ENCODE measurements at regions not wholly inside any gene's neighbourhood (a gene's known extent, or its start where the extent isn't known, plus 50 kb on each side); places are given as distances from the start of the nearest gene placed in this dataset.
"Not testable (repeated sequence)": the region's sequence is repeated elsewhere in the genome, so short reads cannot be mapped to it uniquely, and the experiment has no call there.

GRCh38 chr1:68848017-68848416 lies 351.1 kb upstream of the DEPDC1 start:
- DNase-seq (ENCODE audit: low spot score) = no peak

DNA sequence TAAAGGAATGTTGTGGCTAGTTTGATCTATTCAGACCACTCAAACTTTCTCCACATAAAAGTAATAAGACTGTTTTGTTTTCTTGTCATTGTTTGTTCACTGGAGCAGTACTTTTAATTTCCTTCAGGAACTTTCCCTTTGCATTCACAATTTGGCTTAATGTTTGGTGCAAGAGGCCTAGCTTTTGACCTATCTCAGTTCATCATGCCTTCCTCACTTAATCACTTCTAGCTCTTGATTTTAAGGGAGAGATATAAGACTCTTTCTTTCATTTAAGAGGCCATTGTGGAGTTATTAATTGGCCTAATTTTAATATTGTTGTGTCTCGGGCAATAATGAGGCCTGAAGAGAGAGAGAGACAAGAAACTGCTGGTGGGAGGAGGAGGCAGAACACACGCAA lies 371.7 kb upstream of the DEPDC1 start:
- DNase-seq (ENCODE audit: low spot score) = no peak

DNA sequence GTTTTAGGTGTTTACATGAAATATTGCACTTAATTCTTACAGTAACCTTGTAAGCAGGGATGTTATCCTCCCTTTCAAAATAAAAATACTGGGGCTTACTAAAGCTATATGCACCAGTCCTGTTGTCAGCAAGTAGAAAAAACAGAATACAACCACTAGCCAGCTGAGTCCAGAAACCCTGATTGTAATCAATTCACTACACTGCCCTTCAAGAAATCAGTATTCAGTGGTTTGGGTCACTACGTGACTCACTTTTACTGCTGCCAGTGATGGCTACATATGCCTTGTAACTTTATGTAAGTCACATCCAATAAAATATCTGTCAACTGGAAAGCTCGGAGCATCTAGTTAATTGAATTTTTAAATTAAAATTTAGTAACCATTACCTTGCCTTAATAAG lies 376.3 kb upstream of the DEPDC1 start:
- no peak for DNase-seq (ENCODE audit: low spot score)

DNA sequence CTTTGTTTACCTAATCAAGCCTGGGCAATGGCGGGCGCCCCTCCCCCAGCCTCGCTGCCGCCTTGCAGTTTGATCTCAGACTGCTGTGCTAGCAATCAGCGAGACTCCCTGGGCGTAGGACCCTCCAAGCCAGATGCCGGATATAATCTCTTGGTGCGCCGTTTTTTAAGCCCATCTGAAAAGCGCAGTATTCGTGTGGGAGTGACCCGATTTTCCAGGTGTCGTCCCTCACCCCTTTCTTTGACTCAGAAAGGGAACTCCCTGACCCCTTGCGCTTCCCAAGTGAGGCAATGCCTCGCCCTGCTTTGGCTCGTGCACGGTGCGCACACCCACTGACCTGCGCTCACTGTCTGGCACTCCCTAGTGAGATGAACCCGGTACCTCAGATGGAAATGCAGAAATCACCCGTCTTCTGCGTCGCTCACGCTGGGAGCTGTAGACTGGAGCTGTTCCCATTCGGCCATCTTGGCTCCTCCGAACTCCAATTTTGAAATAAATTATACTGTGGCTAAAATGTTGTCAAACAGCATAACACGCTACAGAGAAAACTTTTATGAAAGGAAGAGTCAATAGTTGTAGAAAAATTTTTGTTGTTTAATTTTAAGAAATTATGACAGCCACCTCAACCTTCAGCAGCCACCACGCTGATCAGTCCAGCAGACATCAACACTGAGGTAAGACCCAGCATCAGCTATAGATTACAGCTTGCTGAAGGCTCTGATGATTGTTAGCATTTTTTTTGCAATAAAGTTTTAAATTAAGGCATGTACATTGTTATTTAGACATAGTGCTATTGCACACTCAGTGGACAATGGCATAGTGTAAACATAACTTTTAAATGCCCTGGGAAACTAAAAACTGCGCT lies 384.7 kb upstream of the DEPDC1 start:
- DNase-seq (ENCODE audit: low spot score) = not testable (repeated sequence)

- no peak for DNase-seq (ENCODE audit: low spot score)
These were observed 392.6 kb upstream of the DEPDC1 start for GRCh38 chr1:68889471-68889870.

GRCh38 chr1:68890736-68891135 lies 393.9 kb upstream of the DEPDC1 start:
- DNase-seq (ENCODE audit: low spot score) = no peak

DNA sequence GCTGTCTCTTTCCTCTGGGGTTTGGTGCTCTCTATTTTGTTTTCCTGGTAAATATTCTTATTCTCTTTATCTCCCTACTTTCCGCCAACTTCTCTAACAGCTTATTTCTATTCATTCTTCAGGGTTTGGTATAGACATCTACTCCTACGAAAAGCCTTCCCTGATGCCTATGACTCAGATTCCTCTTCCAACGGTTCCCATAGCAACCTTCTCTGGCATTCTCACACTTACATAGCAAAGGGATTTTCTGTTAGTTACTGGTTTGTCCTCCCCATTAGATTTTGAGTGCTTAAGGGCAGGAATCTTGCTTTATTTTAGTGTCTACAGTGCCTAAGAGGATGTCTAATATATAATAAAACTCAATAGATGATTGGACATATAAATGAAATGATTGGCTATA lies 407.6 kb upstream of the DEPDC1 start:
- DNase-seq (ENCODE audit: low spot score) = peak; percentile 4

DNA sequence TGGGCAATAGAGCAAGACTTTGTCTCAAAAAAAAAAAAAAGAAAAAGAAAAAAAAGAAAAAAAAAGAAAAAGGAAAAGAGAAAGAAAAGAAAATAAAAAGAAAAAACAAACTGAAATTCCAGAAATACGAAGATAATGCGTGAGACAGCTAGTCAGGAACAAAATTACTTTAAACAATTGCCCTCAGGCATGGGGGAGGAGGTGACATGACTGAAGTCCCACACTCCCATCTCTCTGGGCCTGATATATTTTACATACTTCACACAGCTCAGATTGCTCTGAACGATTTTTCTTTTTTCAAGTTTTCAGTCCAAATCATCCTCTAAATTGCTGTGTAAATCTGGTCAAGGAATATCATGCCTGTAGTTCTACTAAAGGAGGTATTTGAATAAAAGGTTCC lies 409.5 kb upstream of the DEPDC1 start:
- no peak for DNase-seq (ENCODE audit: low spot score)

DNA sequence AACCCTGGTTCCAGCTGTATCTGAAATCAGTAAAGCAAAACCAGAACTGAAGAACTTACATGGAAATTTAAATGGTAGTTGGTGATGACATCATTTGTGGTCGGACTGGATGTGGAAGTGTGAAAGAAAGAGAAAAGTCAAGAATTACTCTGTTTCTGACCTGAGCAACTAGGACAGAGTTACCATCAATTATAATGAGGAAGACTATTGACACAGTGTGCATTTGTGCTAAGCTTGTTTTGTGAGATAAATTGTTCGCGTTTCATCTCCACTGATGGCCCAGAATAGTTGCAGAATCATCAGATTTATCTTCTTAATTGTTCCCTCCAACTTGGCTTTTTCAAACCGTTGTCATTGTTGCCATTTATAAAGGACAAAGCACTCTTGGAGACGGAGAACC lies 410.6 kb upstream of the DEPDC1 start:
- DNase-seq (ENCODE audit: low spot score) = no peak

DNA sequence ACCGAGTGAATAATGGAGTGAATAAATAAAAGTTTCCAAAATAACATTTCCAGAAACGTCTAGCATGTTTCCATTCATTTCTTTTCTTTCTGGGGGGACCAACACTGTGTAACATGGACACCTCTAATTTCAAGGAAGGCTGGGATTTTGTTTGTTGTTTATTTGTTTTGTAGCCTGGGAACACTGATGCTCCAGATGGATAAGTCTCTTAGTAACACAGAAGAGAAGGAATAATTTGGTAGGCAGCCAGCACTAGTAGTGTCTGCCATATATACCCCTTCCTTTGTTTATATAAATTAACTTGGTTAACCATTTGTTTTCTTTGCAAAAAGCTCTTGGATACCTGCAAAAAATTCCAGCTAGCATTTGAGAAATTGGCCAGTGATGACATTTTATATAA lies 411.4 kb upstream of the DEPDC1 start:
- DNase-seq (ENCODE audit: low spot score) = no peak

DNA sequence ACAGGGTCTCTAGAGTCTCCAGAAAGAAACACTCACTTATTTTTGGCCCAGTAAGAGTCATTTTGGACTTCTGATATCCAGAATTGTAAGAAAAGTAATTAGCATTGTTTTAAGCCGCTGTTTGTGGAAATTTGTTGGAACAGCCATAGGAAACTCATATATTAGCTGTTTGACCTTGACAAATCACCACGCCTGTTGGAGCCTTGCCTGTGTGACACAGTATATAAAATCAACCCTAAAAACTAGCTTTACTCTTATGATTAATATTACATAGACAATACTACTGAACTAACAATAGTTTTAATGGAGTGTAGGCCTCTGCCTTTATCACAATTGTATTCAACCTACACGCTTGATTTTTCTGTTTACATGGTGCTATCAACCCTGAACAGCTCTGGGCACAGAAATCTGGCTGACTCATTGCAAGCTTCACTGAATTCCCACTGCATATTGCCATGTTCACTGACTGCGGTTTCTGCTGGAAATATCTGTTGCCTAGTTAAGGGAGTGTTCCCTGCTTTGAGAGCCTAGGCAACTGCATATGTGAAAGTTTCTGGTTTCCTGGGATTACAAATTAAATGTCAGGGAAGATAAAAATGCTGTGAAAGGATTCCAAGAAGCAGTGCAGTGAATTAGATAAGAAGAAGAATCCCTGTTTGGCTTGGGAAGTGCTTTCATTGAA lies 419.5 kb upstream of the DEPDC1 start:
- DNase-seq (ENCODE audit: low spot score) = no peak

GRCh38 chr1:68917456-68917855 lies 420.6 kb upstream of the DEPDC1 start:
- DNase-seq (ENCODE audit: low spot score) = no peak

DNA sequence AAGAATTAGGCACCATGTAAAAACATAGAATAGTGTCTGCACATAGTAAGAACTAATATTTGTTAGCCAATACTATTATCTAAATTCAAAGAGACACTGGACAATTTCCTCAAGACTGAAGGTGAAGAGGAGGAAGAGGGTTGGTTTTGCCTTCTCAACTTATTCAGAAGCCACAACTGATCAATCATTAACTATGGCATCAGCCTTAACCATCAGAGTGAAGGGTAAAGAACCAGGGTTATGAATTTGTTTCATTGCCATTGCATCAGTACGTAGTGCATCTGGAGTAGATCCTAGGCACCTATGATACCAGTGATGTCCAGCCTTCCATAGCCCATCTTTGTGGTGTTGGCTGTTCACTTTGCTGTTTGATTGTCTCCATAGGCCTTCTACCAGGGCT lies 421.7 kb upstream of the DEPDC1 start:
- DNase-seq (ENCODE audit: low spot score) = no peak

- no peak for DNase-seq (ENCODE audit: low spot score)
These were observed 422.2 kb upstream of the DEPDC1 start for GRCh38 chr1:68919075-68919474.

GRCh38 chr1:68923475-68924088 lies 426.7 kb upstream of the DEPDC1 start:
- DNase-seq (ENCODE audit: low spot score) = not testable (repeated sequence)

DNA sequence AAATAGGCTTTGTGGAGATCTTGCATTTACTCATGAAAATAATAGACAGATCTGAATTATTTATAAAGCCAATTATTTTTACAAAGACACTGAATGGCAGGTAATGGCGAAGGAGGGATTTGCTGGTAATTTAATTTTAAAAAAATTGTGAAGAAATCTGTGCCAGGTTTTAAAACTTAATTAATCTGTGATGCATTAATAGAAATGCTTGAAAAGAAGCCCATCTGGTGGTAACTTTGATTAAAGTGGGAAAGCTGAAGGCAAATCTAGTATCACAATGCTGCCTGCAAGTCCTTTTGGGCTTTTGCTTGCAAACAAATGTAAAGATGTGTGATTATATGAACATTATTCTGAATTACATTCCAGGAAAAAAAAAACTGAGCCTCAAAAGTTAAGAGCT lies 433.2 kb upstream of the DEPDC1 start:
- no peak for DNase-seq (ENCODE audit: low spot score)

- no peak for DNase-seq (ENCODE audit: low spot score)
These were observed 439.6 kb upstream of the DEPDC1 start for GRCh38 chr1:68936530-68936929.

DNA sequence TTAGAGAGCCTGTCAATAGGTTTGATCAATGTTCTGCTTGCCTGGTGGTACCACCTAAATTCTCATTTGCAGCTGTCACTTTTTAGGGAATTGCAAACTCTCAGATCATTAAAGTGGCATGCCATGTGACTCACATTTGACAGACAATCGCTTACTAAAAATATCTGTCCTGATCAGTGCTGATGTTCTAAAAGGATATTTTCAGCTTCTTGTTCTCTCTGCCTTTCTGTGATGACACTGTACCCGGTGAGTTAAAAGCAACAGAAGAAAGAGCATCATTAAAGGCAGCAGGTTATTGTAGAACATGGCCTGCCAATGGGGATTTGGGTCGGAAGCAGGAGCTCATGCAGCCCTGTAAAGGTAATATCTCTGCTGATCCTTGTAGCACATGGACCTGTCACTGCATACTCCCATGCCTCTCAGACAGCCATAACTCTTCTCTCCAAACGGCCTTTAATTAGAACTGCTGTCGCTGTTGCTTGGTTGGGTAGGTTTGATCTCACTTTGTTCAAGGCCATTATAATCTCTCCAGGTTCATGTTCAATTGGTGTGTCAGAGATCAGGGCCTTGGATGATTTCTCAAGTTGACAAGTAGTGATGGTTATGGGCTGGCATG lies 441.3 kb upstream of the DEPDC1 start:
- no peak for DNase-seq (ENCODE audit: low spot score)

DNA sequence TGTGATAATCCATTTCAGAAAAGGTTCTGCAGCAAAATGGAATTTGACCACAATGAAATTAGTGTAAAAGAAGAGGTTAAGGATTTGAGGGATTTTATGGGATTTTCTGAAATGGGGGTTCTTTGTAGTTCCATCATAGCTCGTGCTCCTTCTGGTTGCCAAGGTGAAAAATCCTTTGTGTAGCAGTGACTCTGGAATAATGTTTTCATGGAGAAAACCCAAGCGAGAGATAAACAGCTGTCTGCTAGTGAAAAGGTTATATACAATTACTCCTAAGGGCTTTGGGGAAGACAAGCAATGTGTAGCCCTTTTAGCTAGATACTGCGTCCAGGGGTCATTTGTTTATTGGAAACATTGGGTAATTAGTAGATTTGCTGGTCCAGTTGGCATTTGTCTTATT lies 453.2 kb upstream of the DEPDC1 start:
- DNase-seq (ENCODE audit: low spot score) = no peak

DNA sequence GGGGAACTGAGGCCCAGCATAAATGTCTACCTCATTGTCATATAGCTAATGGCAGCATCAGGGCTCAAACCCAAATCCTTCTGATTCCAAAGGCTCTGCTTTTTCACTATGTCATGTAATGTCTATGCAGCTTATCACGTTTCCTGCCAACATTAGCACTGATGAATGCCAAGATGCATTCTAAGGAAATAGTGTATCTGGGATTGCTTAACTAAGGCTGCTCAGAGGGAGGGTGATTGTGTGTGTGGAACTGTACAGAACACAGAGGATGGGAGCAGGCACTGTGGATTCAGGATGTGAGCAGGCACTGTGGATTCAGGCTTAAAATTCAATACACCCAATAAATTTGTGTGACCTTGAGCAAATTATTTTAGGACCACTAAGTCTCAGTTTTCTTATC lies 456.4 kb upstream of the DEPDC1 start:
- no peak for DNase-seq (ENCODE audit: low spot score)

- no peak for DNase-seq (ENCODE audit: low spot score)
These were observed 458.0 kb upstream of the DEPDC1 start for GRCh38 chr1:68954841-68955240.

- no peak for DNase-seq (ENCODE audit: low spot score)
These were observed 458.5 kb upstream of the DEPDC1 start for GRCh38 chr1:68955424-68955823.

- no peak for DNase-seq (ENCODE audit: low spot score)
These were observed 462.1 kb upstream of the DEPDC1 start for GRCh38 chr1:68958958-68959357.
